CD4-positive, alpha-beta T cell treated with Interleukin-2 at 100 ng/mL for 4 hours (primary cell): ENCODE measurements at regions not wholly inside any gene's neighbourhood (a gene's known extent, or its start where the extent isn't known, plus 50 kb on each side); places are given as distances from the start of the nearest gene placed in this dataset.

Experiments
- DNase-seq: peaks from one replicate; pipeline ENCODE4 v3.0.0-alpha.2; 2020; ENCODE audit warnings: low spot score

DNA sequence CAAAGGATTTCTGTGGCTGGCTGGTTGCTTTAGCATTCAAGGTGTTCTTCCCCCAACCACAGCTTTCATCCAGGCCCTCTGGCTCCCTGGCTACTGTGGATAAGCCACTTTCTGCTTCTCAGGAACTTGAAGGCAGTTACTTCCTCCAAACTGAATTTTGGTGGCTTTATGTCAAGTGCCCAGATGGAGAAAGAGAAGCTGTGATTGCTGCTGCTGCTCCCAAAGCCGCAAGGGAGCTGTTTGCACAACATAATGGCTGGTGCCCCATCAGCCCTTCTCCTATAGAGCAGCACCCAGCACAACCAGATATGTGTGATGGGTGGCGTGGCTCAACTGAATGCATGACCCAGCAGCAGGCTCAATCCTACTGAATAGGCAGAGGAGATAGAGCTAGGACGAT, 465.2 kb downstream of the MAFB start:
- no peak for DNase-seq

DNA sequence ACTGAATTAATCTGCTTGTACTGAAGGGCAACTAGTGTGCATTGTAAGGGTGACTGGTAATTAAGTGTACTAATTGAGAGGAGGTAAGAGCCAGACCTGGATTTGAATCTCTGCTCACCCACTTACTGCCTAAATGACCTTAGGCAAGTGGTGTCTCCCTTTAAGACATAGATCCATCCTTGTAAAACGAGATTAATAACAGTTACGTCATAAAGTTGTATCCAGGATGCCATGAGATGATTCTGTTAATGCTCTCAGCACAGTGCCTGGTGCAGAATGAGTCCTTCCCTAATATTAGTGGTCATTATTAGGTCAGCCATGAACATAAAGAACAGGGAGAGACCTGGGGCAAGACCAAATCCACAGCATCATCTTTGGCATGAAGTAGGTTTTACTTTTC, 470.1 kb downstream of the MAFB start:
- no peak for DNase-seq

DNA sequence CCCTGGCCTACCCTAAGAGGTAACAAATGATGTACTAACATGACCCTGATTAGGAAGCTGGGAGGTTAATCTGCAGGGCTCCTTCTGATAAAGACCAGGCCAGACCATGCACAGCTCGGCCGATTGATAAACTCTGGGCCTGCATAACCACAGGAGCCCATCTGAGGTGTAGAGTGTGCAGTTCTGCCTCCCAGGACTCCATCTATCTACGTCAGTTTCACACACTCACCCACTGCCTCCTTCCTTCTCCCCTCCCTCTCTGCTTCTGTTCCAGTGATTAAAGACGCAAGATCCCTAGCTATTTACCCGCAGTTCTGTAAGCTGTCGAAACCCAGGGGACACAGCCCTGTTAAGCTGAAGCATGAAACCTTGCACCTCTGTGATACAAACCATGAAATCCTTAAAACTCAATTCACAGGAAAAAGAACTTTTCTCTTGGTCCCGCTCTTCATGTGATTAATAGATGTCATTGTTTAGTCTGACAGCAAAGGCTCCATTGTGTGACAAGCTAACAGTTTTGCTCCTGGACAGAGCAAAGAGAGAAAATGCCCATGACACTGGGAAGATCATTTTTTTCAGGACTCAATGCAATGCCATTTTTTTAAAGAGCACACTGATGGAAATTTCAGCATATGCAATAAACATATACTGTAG, 470.6 kb downstream of the MAFB start:
- no peak for DNase-seq

DNA sequence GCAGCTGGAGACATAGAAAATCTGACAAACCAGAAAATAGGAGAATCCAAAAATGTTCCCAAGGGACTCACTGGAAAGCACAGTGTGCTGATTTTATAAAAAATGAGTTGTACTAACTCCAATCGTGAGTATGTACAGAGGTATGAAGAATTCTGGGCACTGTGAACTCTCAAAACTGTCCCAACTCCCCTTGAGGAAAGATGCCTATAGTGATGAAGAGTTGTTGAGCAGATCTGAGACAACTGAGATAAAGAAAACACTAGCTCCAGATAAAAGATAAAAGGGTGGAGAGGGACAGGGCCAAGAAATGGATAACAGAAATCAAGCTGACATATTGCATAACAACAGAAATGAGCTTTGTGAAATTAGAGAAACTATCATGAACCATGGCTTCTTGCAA, 481.4 kb downstream of the MAFB start:
- no peak for DNase-seq

DNA sequence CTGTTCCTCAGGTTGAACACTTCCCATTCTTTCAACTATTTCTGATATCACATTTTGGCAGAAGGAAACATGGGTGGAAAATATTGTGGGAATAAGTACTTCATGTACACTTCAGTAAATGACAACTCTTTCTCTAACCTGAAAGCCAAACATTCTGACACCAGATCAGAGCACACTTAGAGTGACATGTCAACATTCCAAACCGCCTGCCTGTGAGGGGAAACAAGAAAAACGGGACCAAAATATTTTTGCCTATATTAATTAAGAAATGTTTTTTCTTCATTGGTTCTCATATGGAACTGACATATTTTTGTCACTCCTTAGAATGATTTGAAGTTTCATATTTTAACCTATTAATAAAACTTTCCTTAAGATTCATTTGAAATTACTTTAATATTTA, 483.1 kb downstream of the MAFB start:
- DNase-seq, result no peak

DNA sequence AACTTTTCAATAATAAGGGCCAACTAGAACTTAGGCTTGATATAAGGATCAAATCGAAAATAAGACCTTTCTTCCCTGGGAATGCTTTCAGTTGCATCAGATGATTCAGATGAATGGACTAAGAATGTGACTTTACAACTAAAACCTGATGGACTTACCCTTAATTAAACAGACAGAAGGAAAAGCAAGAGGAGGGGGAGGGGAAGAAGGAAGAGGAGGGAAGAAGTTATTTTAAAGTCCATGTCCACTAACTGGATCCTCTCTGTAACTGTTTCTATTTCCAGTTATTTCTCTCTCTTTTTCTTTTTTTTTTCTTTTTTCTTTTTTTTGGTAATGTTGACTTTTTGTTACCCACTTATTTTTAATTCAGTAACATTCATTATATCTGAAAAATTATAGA, 486.0 kb downstream of the MAFB start:
- DNase-seq, result no peak

DNA sequence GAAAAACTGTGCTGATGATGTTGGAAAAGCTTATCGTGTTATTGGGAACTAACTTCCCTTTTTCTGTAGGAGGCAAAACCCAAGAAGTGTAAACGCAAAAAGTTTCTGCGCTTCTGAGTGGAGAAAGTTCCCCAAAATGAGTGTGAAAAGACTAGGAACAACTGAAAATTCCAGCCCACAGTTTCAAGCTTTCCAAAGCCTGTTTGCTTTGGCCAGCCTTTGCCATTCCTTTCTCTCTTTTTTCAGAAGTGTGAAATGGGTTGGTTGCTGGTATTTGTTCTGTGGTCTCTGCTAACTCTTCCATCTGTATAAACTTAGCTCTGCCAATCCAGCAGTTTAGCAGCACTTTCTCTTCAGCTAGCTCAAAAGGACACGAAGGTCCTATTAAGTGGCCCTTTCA, 491.3 kb downstream of the MAFB start:
- no peak for DNase-seq

DNA sequence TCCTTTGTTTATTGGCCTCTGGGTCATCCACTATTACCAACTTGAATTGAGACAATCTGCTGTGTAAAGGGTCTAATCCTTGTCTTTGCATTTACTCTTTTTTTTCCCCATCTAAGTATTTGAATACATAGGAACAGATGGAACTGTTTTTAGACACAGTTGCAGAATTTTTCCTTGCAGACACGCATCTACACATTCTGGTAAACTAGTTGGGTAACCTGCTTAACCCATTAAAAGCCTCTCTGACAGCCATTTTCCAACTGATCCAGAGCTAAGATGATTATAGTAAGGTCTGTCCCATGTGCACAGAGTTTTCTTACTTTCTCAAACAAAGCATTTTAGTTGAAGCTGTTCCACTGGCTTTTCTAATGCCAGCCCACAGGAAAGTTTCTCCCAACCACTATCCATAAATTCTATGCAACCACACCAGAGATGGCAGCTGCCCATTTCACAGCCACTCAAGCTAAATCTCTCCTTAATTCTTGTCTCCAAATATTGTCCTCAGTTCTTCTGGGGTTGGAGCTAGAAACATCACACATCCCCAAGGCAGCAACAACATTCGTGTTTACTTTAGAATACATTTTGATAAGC, 492.1 kb downstream of the MAFB start:
- DNase-seq, result no peak

DNA sequence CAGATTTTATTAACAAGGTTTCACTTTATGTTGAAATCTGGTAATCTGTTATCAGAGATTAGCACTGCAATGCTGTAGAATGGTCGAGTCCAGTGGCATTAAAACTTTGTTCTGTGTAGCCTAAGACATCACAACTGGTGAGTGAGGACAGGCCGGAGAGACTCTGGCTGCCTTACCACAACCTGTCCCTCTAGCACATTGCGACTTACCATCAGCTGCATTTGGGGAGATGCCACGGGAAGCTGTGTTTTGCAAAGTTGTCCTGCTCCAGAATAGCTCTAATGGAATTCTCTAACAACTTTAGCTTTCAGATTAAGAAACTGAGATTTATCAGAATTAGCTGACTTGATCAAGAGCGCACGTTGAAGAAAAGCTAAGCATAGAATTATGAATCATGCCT, 493.3 kb downstream of the MAFB start:
- no peak for DNase-seq

DNA sequence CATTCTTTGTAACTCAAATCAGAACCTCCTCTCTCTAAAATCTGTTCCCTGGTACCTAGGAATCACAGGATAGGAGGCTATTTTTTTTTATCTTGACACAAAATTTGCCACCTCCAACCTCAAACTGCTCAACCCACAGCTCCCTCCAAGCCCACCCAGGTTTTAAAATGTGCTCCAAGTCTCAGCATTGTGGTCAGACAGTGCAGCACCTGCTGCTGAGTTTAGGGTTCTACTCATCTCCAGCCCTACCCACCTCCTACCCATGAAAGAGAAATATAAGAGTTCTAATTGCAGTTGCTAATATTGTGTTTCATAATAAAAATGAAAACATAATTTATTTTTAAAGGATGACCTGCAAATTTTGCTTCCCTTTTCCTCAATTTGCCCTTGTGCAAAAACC, 496.5 kb downstream of the MAFB start:
- DNase-seq, result no peak

DNA sequence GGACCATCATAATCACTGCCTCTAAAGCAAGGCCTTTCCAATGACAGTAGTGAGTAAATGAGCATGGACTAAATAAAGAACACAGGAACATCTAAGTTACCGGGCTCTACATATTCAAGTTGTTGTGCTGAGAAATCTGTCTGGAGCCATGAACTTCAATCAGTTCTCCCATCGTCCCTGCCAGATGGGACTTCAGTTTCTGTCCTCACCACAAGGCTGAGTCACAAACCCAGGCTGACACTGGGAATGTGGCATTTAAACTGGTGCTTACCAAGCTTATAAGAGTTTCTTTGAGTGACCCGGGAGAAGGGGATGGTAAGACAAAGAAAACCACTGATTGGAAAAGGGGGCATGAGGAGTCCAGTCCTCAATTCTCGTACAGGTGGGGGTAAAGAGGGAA, 497.0 kb downstream of the MAFB start:
- no peak for DNase-seq

DNA sequence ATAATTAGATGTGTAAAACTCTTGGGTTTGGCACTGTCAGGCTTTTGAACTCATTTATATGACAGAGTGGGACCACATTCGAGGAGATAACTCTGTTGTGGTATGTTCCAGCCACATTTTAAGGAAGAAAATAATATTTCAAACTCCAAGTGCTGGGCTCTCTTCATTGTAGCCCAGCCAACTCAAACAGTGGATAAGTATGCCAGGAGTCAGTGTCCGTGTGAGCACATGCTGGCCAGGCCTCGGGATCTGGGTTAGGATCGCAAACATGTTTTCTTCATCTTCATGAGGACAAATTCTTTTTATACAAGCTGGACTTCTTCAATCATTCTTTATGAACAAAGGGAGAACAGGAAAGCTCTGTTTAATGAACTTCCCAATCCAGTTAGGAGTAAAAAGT, 497.5 kb downstream of the MAFB start:
- no peak for DNase-seq

DNA sequence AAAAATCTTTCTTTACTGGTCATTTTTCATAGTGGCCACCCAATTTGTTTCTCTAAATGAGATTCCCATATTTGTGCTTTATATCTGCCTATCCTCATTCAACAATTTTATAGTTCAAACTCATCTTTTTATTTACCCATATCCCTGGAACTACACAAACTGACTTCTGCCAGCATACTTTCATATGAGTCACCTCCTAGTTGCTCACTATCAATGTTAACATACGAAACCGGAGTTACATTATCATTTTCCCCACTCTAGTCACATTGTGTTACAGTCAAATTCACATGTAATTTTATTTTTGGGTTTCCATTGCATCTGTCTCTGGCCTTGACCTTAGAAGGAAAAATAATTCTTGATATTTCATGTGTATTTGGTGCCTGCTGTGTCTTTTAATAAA, 499.4 kb downstream of the MAFB start:
- DNase-seq, result no peak

DNA sequence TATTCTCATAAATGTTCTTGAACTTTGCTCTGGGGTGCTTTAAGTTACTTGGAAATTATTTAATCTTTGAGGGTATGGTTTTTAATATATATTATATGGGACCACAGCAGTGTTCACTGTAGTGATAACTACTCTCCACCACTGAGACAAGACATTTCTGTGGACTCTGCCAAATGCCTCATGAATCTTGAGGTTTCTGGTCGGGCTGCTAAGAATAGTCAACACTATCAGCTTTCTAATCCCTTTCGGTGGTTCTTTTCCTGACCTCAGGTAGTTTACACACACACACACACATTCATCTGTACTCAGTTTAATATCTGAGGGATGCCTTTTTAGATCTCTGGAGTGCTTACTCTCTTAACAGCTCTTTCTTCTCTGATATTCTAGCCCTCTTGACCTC, 500.7 kb downstream of the MAFB start:
- no peak for DNase-seq

DNA sequence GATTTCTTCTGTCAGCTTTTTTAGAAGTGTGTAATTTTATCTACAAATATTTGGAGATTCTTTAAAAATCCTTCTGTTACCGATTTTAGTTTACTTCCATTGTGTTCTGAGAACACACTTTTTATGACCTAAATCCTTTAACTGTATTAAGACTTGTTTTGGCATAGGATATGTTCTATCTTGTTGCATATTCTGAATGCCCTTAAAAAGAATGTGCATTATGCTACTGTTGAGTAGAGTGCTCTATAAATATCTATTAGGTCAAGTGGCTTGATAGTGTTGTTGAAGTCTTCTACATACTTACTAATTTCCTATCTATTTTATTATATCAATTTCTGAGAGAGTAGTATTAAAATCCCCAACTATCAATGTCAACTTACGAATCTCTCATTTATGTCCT, 502.2 kb downstream of the MAFB start:
- no peak for DNase-seq

DNA sequence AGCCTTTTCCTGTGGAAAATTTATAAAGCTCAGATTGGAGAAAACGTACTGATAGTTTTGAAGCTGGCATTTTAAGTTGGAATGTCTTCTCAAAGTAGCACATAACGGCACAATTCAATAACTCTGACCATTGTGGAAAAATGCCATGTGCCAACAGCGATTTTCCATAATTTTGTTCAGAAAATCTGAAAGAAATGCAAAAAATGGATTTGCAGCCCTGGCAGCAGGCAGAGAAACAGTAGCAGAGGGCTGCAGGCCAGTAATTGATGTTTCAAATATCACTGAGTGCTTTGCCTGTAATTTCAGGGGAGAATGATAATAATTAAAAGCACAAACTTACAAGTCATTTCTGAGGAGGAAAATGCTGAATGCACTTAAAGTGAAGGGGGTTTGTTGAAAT, 507.4 kb downstream of the MAFB start:
- no peak for DNase-seq

DNA sequence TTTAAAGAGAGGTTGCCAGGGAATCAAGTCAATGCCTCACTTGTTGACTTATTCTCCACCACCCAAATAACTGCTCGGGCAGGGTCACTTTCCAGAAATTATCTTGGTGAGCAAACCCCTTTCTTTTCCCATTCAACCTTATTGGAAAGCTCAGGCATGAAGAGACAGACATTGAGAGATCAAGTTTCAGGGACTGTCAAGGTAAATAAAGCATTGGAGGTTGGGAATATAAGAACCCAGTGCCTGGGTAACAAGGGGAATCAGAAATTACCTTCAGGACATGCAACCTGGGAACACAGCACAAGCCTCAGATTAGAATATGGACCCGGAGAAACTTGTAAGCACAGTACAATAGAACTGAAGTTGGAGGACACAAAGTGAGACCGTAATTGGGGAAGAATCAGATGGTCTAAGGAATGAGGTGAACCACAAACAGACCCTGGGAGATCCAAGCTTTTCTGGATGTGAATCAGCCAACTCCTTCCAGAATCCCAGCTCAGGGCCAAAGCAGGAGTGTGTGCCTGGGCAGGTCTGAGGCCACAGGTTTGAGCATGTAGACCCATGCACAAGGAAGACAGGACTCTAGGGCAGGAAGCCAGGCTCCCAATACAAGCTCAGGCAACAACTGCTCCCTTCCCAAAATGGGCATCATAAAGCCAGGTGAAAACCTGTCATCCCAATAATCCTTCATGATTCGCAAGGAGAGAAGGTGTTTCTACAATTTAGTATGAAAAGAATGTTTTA, 512.8 kb downstream of the MAFB start:
- no peak for DNase-seq

DNA sequence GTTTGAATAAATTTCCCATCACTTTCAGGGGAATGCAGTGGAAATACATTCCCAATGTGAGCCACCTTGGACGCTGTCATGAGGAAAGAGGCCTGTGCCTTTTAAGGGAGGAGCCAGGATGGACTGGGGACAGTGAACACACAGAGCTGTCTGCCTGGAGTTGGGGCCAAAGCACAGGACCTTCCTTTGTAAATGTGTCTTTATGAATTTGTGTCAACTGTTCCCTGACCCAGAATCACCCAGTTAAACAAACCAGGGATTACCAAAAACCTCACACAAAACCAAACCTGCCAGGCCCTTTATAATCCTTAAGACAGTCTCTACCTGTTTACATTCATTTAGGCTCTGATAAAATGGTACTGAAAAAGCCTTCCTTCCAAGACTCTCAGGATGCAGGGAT, 513.7 kb downstream of the MAFB start:
- DNase-seq, result no peak

DNA sequence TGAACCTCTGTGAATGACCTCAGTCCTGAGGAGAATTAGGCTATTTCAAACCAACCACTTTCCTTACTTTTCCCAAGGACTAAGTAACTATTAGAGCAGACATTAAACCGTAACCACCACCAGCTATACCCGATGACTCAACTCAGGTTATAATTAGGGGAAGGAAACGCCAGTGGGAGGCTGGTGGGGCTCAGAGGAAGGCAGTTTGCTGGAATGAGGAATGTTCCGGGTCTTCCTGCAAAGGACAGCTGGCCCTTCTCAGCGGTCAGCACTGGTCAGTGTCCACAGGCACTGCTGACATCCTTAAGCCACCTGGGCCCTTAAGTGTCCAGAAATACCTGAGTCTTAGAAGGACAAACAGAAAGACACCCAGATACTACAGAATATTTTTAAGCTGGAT, 515.2 kb downstream of the MAFB start:
- DNase-seq, result no peak

DNA sequence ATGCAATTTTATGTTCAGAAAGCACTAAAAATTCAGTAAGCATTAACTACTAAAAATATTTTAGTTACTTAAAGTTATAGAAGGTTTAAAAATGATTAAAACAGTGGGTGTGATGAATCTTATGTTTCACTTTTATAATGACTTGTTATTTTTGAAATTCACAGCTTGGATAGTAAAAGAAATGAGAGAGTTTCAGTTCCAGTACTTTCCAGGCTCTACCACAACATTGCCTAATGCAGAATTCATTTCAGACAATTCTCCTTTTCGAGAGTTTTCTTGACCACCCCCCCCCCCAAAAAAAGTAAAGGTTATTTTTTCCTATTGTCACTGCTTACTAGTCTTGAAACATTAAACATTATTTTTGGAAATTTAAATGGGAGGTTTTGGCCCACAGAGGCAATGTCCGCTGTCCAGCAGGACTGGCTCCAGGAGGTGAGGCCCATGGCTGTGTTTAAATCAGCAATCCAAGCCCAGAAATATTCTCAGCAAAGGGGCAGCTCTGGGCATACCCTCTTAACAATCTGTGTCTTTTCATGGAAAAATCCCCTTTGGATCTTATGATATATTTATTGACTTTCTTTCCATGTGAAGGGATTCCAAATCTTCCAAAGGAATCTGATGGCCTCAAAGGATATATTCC, 519.9 kb downstream of the MAFB start:
- no peak for DNase-seq

DNA sequence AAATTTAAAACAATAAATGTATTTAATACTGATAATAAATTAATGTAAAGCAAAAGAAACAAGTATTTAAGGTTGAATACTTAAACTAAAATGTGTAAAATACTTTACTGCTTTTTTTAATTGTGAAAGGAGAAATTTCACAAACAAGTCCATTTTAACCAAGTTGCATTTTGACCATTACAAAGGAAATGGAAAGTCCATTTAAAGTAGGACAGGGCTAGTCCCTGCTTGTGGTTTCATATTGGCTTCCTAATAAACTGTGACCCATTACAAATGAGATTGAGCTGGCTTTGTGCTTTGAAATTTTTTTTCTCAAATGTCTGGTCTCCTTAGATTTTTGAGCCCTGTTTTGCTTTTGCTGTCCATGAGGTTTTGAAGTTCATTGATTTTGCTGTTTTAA, 527.6 kb downstream of the MAFB start:
- no peak for DNase-seq

DNA sequence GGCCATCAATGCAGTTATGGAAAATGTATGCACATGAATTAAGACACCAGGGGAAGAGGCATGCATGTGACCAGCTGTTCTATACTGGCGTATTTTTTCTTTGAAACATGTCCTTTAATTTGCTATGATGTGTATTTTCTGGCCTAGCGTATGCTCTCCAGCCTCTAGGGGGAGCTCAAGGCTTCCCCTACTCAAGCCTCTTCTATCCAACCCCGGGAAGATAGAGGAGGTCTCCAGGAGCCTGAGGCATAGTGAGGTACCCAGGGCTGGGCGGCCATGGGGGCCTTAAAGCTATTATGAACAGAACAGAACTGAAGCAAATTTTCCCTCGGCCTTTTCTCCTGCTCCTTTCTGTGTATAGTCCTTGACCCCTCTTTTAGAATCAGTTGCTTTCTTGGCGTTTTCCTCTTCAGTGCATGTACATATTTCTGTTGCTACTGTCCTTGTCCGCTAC, 528.9 kb downstream of the MAFB start:
- DNase-seq, result no peak

DNA sequence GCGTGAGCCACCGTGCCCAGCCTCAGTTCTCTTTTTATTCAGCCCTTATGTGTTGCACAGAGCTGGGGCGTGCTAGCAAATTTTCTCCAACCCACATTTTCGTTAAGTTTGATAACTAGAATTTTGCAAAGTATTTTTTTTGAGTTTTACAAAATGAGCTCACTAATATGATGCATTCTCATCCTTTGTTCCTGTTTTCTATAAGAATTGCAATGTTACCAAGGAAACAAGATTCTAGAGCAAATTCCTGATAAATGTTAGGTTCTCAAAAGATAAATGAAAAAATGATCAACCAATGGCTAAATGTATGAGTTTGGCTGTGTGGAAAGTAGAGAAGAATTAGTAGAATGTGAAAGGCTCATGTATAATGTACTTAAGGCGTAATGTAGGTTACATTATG, 529.8 kb downstream of the MAFB start:
- DNase-seq, result no peak
